CD14-positive monocyte (primary cell): ENCODE measurements at regions not wholly inside any gene's neighbourhood (a gene's known extent, or its start where the extent isn't known, plus 50 kb on each side); places are given as distances from the start of the nearest gene placed in this dataset.

Experiments
- DNase-seq, 3 donors: peaks; one replicate each; pipeline ENCODE4 v3.0.0-alpha.2; 2011 to 2022
- H2AFZ ChIP-seq: 2 replicates; pipeline ENCODE4 v1.6.0; 2012; ENCODE audit warnings: mild to moderate bottlenecking, low read depth, low read length, inconsistent platforms; ENCODE audit not compliant: insufficient read depth, poor library complexity, severe bottlenecking
- H3K27ac ChIP-seq, 2 donors: 1 replicate in 1 of 2; 2 replicates in 1 of 2; pipeline ENCODE4 v1.5.1; 2012 to 2013; ENCODE audit warnings: low read length in 2 of 2, control low read depth in 1 of 2, inconsistent platforms in 1 of 2, low read depth in 1 of 2, mild to moderate bottlenecking in 1 of 2
- H3K27me3 ChIP-seq, 2 donors: one replicate each; pipeline versions ENCODE4 v1.6.0 to v1.6.1; 2011 to 2013; ENCODE audit warnings: low read length in 2 of 2; ENCODE audit not compliant: control insufficient read depth in 2 of 2, insufficient read depth in 2 of 2
- H3K36me3 ChIP-seq, 2 donors: replicated peaks in 1 of 2; 1 replicate in 1 of 2; 2 replicates in 1 of 2; pipeline versions ENCODE4 v1.5.1 to v1.6.1; 2012 to 2013; ENCODE audit warnings: low read length in 2 of 2, control low read depth in 1 of 2, inconsistent platforms in 1 of 2, mild to moderate bottlenecking in 1 of 2; ENCODE audit not compliant: insufficient read depth in 2 of 2, control insufficient read depth in 1 of 2
- H3K4me1 ChIP-seq, 2 donors: 1 replicate in 1 of 2; 2 replicates in 1 of 2; pipeline versions ENCODE4 v1.5.1 to v1.6.1; 2012 to 2013; ENCODE audit warnings: low read length in 2 of 2, control low read depth in 1 of 2, inconsistent platforms in 1 of 2, mild to moderate bottlenecking in 1 of 2, moderate library complexity in 1 of 2; ENCODE audit not compliant: insufficient read depth in 2 of 2, control insufficient read depth in 1 of 2
- H3K4me2 ChIP-seq: replicated peaks from 2 replicates; pipeline ENCODE3; 2012; ENCODE audit warnings: low read length, moderate library complexity, mild to moderate bottlenecking; ENCODE audit not compliant: poor library complexity, severe bottlenecking; ENCODE audit errors: extremely low read depth
- H3K4me3 ChIP-seq, 3 experiments: fragments of 200-600 bp in 1 of 3; sonication (generic) in 1 of 3; replicated peaks in 1 of 3; 1 replicate in 2 of 3; 2 replicates in 1 of 3; pipeline ENCODE4 v1.5.1; 2011 to 2013; ENCODE audit warnings: low read length in 3 of 3, mild to moderate bottlenecking in 3 of 3, control low read depth in 2 of 3, low read depth in 2 of 3, inconsistent platforms in 1 of 3, moderate library complexity in 1 of 3
- H3K79me2 ChIP-seq: 2 replicates; pipeline ENCODE4 v1.6.0; 2012; ENCODE audit warnings: mild to moderate bottlenecking, control low read depth, inconsistent platforms, low read length, moderate library complexity; ENCODE audit not compliant: insufficient read depth
- H3K9ac ChIP-seq: 2 replicates; pipeline ENCODE4 v1.6.0; 2017; ENCODE audit warnings: low read length, mild to moderate bottlenecking; ENCODE audit not compliant: insufficient read depth, poor library complexity, severe bottlenecking
- H3K9me3 ChIP-seq, 2 donors: replicated peaks in 1 of 2; 1 replicate in 1 of 2; 2 replicates in 1 of 2; pipeline versions ENCODE4 v1.5.1 to v1.6.1; 2012 to 2013; ENCODE audit warnings: low read length in 2 of 2, control low read depth in 1 of 2; ENCODE audit not compliant: control insufficient read depth in 1 of 2, insufficient read depth in 1 of 2
- H4K20me1 ChIP-seq: 2 replicates; pipeline ENCODE4 v1.6.0; 2012; ENCODE audit warnings: mild to moderate bottlenecking, low read length, control low read depth, moderate library complexity; ENCODE audit not compliant: insufficient read depth
- H3K27ac Mint-ChIP-seq, 7 donors: one replicate each; pipeline ENCODE4 v1.8.0; 2020; ENCODE audit warnings: mild to moderate bottlenecking in 7 of 7, mixed read lengths in 7 of 7, moderate library complexity in 6 of 7, inconsistent platforms in 2 of 7
- H3K27me3 Mint-ChIP-seq, 3 donors: one replicate each; pipeline ENCODE4 v1.8.0; 2021 to 2022; ENCODE audit warnings: low read depth in 3 of 3, mild to moderate bottlenecking in 3 of 3, mixed read lengths in 3 of 3, moderate library complexity in 3 of 3, inconsistent platforms in 1 of 3
- H3K36me3 Mint-ChIP-seq, 2 donors: one replicate each; pipeline ENCODE4 v1.8.0; 2020; ENCODE audit warnings: mixed read lengths in 2 of 2, inconsistent platforms in 1 of 2, mild to moderate bottlenecking in 1 of 2
- H3K4me1 Mint-ChIP-seq: one replicate; pipeline ENCODE4 v1.8.0; 2020; ENCODE audit warnings: mild to moderate bottlenecking, mixed read lengths
- H3K4me3 Mint-ChIP-seq, 2 donors: one replicate each; pipeline ENCODE4 v1.8.0; 2020; ENCODE audit warnings: mild to moderate bottlenecking in 2 of 2, mixed read lengths in 2 of 2, moderate library complexity in 1 of 2
- H3K9me3 Mint-ChIP-seq, 7 donors: one replicate each; pipeline ENCODE4 v1.8.0; 2020 to 2022; ENCODE audit warnings: mixed read lengths in 7 of 7, mild to moderate bottlenecking in 6 of 7, moderate library complexity in 6 of 7, inconsistent platforms in 2 of 7
- CTCF ChIP-seq: fragments of 200-600 bp; IDR thresholded peaks from one replicate; pipeline ENCODE4 v1.8.0; 2022; ENCODE audit warnings: antibody characterized with exemption, mild to moderate bottlenecking
- WGBS: methylation state at CpG from one replicate; pipeline ENCODE4 v1.1.5; 2013; ENCODE audit warnings: missing lambda C conversion rate; ENCODE audit not compliant: insufficient coverage; 5-methylcytosine and 5-hydroxymethylcytosine counted together
- intact Hi-C, 2 donors: fragments of 100-400 bp; cut with micrococcal nuclease; formaldehyde crosslinking; loops; one replicate each; pipeline versions ENCODE4 v1.15.0 to v1.15.1; 2023

GRCh38 chr4:28007693-28008092 lies 1147.1 kb downstream of the STIM2 start:
- Histone ChIP-seq H3K4me1 (no peaks in the 10 kb centered on the region), H3K27me3 (no peaks in the 10 kb centered on the region), H3K4me3 (no peak overlapping the region), H3K36me3 (no peaks in the 10 kb centered on the region), H3K9me3 (peaks cover 7 to 9% of the 10 kb centered on the region in 2 donors), H4K20me1 (no peaks in the 10 kb centered on the region), H3K4me2 (no peak overlapping the region), H3K27ac (no peak overlapping the region), H3K9ac (no peak overlapping the region), H3K79me2 (no peaks in the 10 kb centered on the region), H2AFZ (no peak overlapping the region)
- intact Hi-C loops, result no loop called here
- H3K27me3 Mint-ChIP-seq, result no peaks in the 10 kb centered on the region
- H3K36me3 Mint-ChIP-seq, result no peaks in the 10 kb centered on the region
- peaks cover 0 to 5% (median 2%) of the 10 kb centered on the region in 7 donors for H3K9me3 Mint-ChIP-seq
- H3K4me3 Mint-ChIP-seq, result no peak overlapping the region
- WGBS, result 64% methylated on average over 2 of the region's 4 CpGs
- no peak overlapping the region for H3K27ac Mint-ChIP-seq
- no peak for DNase-seq
- no peaks in the 10 kb centered on the region for H3K4me1 Mint-ChIP-seq
- no peak for TF ChIP-seq CTCF

GRCh38 chr4:28009541-28009940 lies 1148.9 kb downstream of the STIM2 start:
- no peaks in the 10 kb centered on the region for H3K4me1 Mint-ChIP-seq
- H3K27ac Mint-ChIP-seq, result no peak overlapping the region
- no peaks in the 10 kb centered on the region for H3K36me3 Mint-ChIP-seq
- no peak overlapping the region for H3K9ac ChIP-seq
- TF ChIP-seq CTCF, result no peak
- H3K4me1 ChIP-seq, result no peaks in the 10 kb centered on the region
- peaks cover 0 to 12% (median 6%) of the 10 kb centered on the region in 7 donors for H3K9me3 Mint-ChIP-seq
- H3K9me3 ChIP-seq, result peaks cover 25 to 26% of the 10 kb centered on the region in 2 donors
- no peaks in the 10 kb centered on the region for H4K20me1 ChIP-seq
- H3K4me3 ChIP-seq, result no peak overlapping the region
- H3K27ac ChIP-seq, result no peak overlapping the region
- no CpG with 5 or more reads among the region's 2 CpGs for WGBS
- intact Hi-C loops, result no loop called here
- H3K27me3 ChIP-seq, result no peaks in the 10 kb centered on the region
- no peaks in the 10 kb centered on the region for H3K36me3 ChIP-seq
- H3K4me2 ChIP-seq, result no peak overlapping the region
- H3K79me2 ChIP-seq, result no peaks in the 10 kb centered on the region
- H3K4me3 Mint-ChIP-seq, result no peak overlapping the region
- no peaks in the 10 kb centered on the region for H3K27me3 Mint-ChIP-seq
- H2AFZ ChIP-seq, result no peak overlapping the region
- no peak for DNase-seq
